Activated naive CD4-positive, alpha-beta T cell treated with Interleukin-2 at 50 U/mL for 16 hours (primary cell): ENCODE measurements at regions not wholly inside any gene's neighbourhood (a gene's known extent, or its start where the extent isn't known, plus 50 kb on each side); places are given as distances from the start of the nearest gene placed in this dataset.
"Not testable (repeated sequence)": the region's sequence is repeated elsewhere in the genome, so short reads cannot be mapped to it uniquely, and the experiment has no call there.

Experiments used
- DNase-seq: peaks from one replicate; pipeline ENCODE4 v3.0.0-alpha.2; 2020

- DNase-seq, result no peak
These were observed 460.4 kb upstream of the CCDC196 start for GRCh38 chr14:66025779-66026178.

GRCh38 chr14:66031981-66032380 lies 454.2 kb upstream of the CCDC196 start:
- DNase-seq, result not testable (repeated sequence)

- DNase-seq, result no peak
These were observed 453.4 kb upstream of the CCDC196 start for GRCh38 chr14:66032800-66033199.

GRCh38 chr14:66036547-66036946 lies 449.6 kb upstream of the CCDC196 start:
- DNase-seq, result no peak

- DNase-seq, result no peak
These were observed 448.8 kb upstream of the CCDC196 start for GRCh38 chr14:66037361-66037760.

GRCh38 chr14:66038212-66038611 lies 448.0 kb upstream of the CCDC196 start:
- DNase-seq, result no peak

GRCh38 chr14:66038618-66039017 lies 447.6 kb upstream of the CCDC196 start:
- DNase-seq, result no peak

- DNase-seq, result no peak
These were observed 446.7 kb upstream of the CCDC196 start for GRCh38 chr14:66039495-66039894.

GRCh38 chr14:66041582-66041981 lies 444.6 kb upstream of the CCDC196 start:
- DNase-seq, result no peak

GRCh38 chr14:66043921-66044320 lies 442.2 kb upstream of the CCDC196 start:
- no peak for DNase-seq

GRCh38 chr14:66045572-66046021 lies 440.6 kb upstream of the CCDC196 start:
- DNase-seq, result no peak

- DNase-seq, result no peak
These were observed 440.1 kb upstream of the CCDC196 start for GRCh38 chr14:66046035-66046434.

- DNase-seq, result no peak
These were observed 439.6 kb upstream of the CCDC196 start for GRCh38 chr14:66046591-66046990.

- no peak for DNase-seq
These were observed 429.8 kb upstream of the CCDC196 start for GRCh38 chr14:66056268-66056907.

- no peak for DNase-seq
These were observed 429.1 kb upstream of the CCDC196 start for GRCh38 chr14:66056926-66057552.

GRCh38 chr14:66065188-66065587 lies 421.0 kb upstream of the CCDC196 start:
- no peak for DNase-seq

- no peak for DNase-seq
These were observed 419.0 kb upstream of the CCDC196 start for GRCh38 chr14:66066981-66067776.

- no peak for DNase-seq
These were observed 417.1 kb upstream of the CCDC196 start for GRCh38 chr14:66069036-66069435.

- DNase-seq, result no peak
These were observed 416.2 kb upstream of the CCDC196 start for GRCh38 chr14:66069830-66070541.

- peak; percentile 72 for DNase-seq
These were observed 415.4 kb upstream of the CCDC196 start for GRCh38 chr14:66070542-66071319.

- DNase-seq, result no peak
These were observed 413.7 kb upstream of the CCDC196 start for GRCh38 chr14:66072190-66073084.
